ENCODE measurements at regions not wholly inside any gene's neighbourhood (a gene's known extent, or its start where the extent isn't known, plus 50 kb on each side); places are given as distances from the start of the nearest gene placed in this dataset.

GRCh38 chr13:58667096-58667495, 1035.6 kb downstream of the PCDH17 start (continued):
- TF ChIP-seq ATF3 (IDR thresholded peaks at IDR 0.05) (no peak), RXRA (IDR thresholded peaks at IDR 0.05) (no peak), HNF4A (conservative IDR thresholded peaks at IDR 0.05) (no peak), RAD21 (IDR thresholded peaks at IDR 0.05) (no peak), ZBTB33 (IDR thresholded peaks at IDR 0.05) (no peak)

GRCh38 chr13:58680115-58680514, 1048.6 kb downstream of the PCDH17 start:
- 54% methylated on average over 4 of the region's 4 CpGs for WGBS
- no peaks in the 10 kb centered on the region for H3K4me1 ChIP-seq (ENCODE audit: control insufficient read depth in 4 of 4, insufficient read depth in 4 of 4, low read length in 3 of 4)
- H3K4me3 ChIP-seq (ENCODE audit: low read depth in 1 of 3, low read length in 3 of 3) = no peak overlapping the region
- H3K27ac ChIP-seq (ENCODE audit: low read depth in 1 of 2, low read length in 2 of 2) = no peak overlapping the region
- no peaks in the 10 kb centered on the region for H3K27me3 ChIP-seq (ENCODE audit: control insufficient read depth in 4 of 4, insufficient read depth in 4 of 4, low read length in 3 of 4)
- TF ChIP-seq HNF4A (conservative IDR thresholded peaks at IDR 0.05) (no peak), TAF1 (conservative IDR thresholded peaks at IDR 0.05) (no peak), YY1 (IDR thresholded peaks at IDR 0.05) (no peak), FOXA2 (IDR thresholded peaks at IDR 0.05) (no peak), GABPA (IDR thresholded peaks at IDR 0.05 in 1 of 2, conservative IDR thresholded peaks at IDR 0.05 in 1 of 2) (no peak), RXRA (IDR thresholded peaks at IDR 0.05) (no peak), JUND (IDR thresholded peaks at IDR 0.05) (no peak), SP1 (IDR thresholded peaks at IDR 0.05) (no peak), FOXA1 (IDR thresholded peaks at IDR 0.05) (no peak), ATF3 (IDR thresholded peaks at IDR 0.05) (no peak), RAD21 (IDR thresholded peaks at IDR 0.05) (no peak), ZBTB33 (IDR thresholded peaks at IDR 0.05) (no peak), HNF4G (IDR thresholded peaks at IDR 0.05) (no peak), NR2F2 (IDR thresholded peaks at IDR 0.05) (no peak), EGR1 (IDR thresholded peaks at IDR 0.05; ENCODE audit: low read depth in 2 of 2) (no peak)
- TF ChIP-seq, protein P1, sequence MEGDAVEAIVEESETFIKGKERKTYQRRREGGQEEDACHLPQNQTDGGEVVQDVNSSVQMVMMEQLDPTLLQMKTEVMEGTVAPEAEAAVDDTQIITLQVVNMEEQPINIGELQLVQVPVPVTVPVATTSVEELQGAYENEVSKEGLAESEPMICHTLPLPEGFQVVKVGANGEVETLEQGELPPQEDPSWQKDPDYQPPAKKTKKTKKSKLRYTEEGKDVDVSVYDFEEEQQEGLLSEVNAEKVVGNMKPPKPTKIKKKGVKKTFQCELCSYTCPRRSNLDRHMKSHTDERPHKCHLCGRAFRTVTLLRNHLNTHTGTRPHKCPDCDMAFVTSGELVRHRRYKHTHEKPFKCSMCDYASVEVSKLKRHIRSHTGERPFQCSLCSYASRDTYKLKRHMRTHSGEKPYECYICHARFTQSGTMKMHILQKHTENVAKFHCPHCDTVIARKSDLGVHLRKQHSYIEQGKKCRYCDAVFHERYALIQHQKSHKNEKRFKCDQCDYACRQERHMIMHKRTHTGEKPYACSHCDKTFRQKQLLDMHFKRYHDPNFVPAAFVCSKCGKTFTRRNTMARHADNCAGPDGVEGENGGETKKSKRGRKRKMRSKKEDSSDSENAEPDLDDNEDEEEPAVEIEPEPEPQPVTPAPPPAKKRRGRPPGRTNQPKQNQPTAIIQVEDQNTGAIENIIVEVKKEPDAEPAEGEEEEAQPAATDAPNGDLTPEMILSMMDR (IDR thresholded peaks at IDR 0.05; ENCODE audit: low read depth, low read length, missing input control) = no peak
- TF ChIP-seq, protein P2, sequence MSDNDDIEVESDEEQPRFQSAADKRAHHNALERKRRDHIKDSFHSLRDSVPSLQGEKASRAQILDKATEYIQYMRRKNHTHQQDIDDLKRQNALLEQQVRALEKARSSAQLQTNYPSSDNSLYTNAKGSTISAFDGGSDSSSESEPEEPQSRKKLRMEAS (IDR thresholded peaks at IDR 0.05) = no peak
- TF ChIP-seq, protein P3, sequence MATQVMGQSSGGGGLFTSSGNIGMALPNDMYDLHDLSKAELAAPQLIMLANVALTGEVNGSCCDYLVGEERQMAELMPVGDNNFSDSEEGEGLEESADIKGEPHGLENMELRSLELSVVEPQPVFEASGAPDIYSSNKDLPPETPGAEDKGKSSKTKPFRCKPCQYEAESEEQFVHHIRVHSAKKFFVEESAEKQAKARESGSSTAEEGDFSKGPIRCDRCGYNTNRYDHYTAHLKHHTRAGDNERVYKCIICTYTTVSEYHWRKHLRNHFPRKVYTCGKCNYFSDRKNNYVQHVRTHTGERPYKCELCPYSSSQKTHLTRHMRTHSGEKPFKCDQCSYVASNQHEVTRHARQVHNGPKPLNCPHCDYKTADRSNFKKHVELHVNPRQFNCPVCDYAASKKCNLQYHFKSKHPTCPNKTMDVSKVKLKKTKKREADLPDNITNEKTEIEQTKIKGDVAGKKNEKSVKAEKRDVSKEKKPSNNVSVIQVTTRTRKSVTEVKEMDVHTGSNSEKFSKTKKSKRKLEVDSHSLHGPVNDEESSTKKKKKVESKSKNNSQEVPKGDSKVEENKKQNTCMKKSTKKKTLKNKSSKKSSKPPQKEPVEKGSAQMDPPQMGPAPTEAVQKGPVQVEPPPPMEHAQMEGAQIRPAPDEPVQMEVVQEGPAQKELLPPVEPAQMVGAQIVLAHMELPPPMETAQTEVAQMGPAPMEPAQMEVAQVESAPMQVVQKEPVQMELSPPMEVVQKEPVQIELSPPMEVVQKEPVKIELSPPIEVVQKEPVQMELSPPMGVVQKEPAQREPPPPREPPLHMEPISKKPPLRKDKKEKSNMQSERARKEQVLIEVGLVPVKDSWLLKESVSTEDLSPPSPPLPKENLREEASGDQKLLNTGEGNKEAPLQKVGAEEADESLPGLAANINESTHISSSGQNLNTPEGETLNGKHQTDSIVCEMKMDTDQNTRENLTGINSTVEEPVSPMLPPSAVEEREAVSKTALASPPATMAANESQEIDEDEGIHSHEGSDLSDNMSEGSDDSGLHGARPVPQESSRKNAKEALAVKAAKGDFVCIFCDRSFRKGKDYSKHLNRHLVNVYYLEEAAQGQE (IDR thresholded peaks at IDR 0.05) = no peak
- no peaks in the 10 kb centered on the region for H3K9me3 ChIP-seq (ENCODE audit: control insufficient read depth in 4 of 4, low read length in 3 of 4)
- H3K9ac ChIP-seq (ENCODE audit: low read depth in 1 of 2, low read length in 2 of 2) = no peak overlapping the region
- no peak for DNase-seq (ENCODE audit: low spot score)
- H3K36me3 ChIP-seq (ENCODE audit: control insufficient read depth in 4 of 4, insufficient read depth in 3 of 4, low read depth in 1 of 4, low read length in 3 of 4) = no peaks in the 10 kb centered on the region
